ENCODE measurements at regions not wholly inside any gene's neighbourhood (a gene's known extent, or its start where the extent isn't known, plus 50 kb on each side); places are given as distances from the start of the nearest gene placed in this dataset.

GRCh38 chrX:95346856-95347255 is 1337.8 kb upstream of the DIAPH2 start:
- TF ChIP-seq CTCF (IDR thresholded peaks at IDR 0.05 in 4 of 5, conservative IDR thresholded peaks at IDR 0.05 in 1 of 5) (no peak), POLR2A (IDR thresholded peaks at IDR 0.05) (no peak)
